Endodermal cell (in vitro differentiated cells): ENCODE measurements at regions not wholly inside any gene's neighbourhood (a gene's known extent, or its start where the extent isn't known, plus 50 kb on each side); places are given as distances from the start of the nearest gene placed in this dataset.

Experiments
- DNase-seq: peaks from one replicate; pipeline ENCODE4 v3.0.0-alpha.2; 2017
- H3K27ac ChIP-seq: 2 replicates; pipeline ENCODE4 v1.5.1; 2013; ENCODE audit warnings: mild to moderate bottlenecking, low read depth, low read length, moderate library complexity
- H3K27me3 ChIP-seq: 2 replicates; pipeline ENCODE4 v1.6.1; 2013; ENCODE audit warnings: mild to moderate bottlenecking, low read length, moderate library complexity; ENCODE audit not compliant: insufficient read depth, control insufficient read depth, poor library complexity, severe bottlenecking
- H3K36me3 ChIP-seq: 2 replicates; pipeline ENCODE4 v1.7.0; 2013; ENCODE audit warnings: mild to moderate bottlenecking, low read length, moderate library complexity; ENCODE audit not compliant: control insufficient read depth, insufficient read depth
- H3K4me1 ChIP-seq: one replicate; pipeline ENCODE4 v1.7.0; 2013; ENCODE audit warnings: low read length; ENCODE audit not compliant: control insufficient read depth, insufficient read depth
- H3K4me3 ChIP-seq: 2 replicates; pipeline ENCODE4 v1.5.1; 2013; ENCODE audit warnings: mild to moderate bottlenecking, low read length, moderate library complexity
- H3K9ac ChIP-seq: 2 replicates; pipeline ENCODE4 v1.6.1; 2013; ENCODE audit warnings: mild to moderate bottlenecking, low read length, moderate library complexity; ENCODE audit not compliant: poor library complexity, severe bottlenecking; ENCODE audit errors: extremely low read depth
- H3K9me3 ChIP-seq: 2 replicates; pipeline ENCODE4 v1.6.1; 2013; ENCODE audit warnings: mild to moderate bottlenecking, low read length, moderate library complexity; ENCODE audit not compliant: control insufficient read depth
- H3K27ac Mint-ChIP-seq: 2 replicates; pipeline ENCODE4 v1.8.0; 2020; ENCODE audit warnings: mixed read lengths
- H3K27me3 Mint-ChIP-seq: 2 replicates; pipeline ENCODE4 v1.8.0; 2021; ENCODE audit warnings: mild to moderate bottlenecking, mixed read lengths; ENCODE audit not compliant: insufficient read depth
- H3K36me3 Mint-ChIP-seq: 2 replicates; pipeline ENCODE4 v1.8.0; 2020; ENCODE audit warnings: low read depth, mixed read lengths
- H3K4me1 Mint-ChIP-seq: 2 replicates; pipeline ENCODE4 v1.8.0; 2020; ENCODE audit warnings: mixed read lengths
- H3K4me3 Mint-ChIP-seq: 2 replicates; pipeline ENCODE4 v1.8.0; 2020; ENCODE audit warnings: mild to moderate bottlenecking, moderate library complexity, mixed read lengths
- H3K9me3 Mint-ChIP-seq: 2 replicates; pipeline ENCODE4 v1.8.0; 2020; ENCODE audit warnings: mild to moderate bottlenecking, mixed read lengths
- WGBS, 2 experiments: methylation state at CpG; one replicate each; pipeline versions ENCODE4 v1.1.5 to v1.1.7; 2013; ENCODE audit warnings: missing lambda C conversion rate in 2 of 2, mixed read lengths in 1 of 2; ENCODE audit not compliant: insufficient coverage in 1 of 2, insufficient read length in 1 of 2; 5-methylcytosine and 5-hydroxymethylcytosine counted together
- TF ChIP-seq, protein P1 (sequence below): fragments of 200-600 bp; sonication (generic); conservative IDR thresholded peaks from 2 replicates; pipeline ENCODE4 v1.5.0; 2021; ENCODE audit warnings: antibody characterized with exemption, mild to moderate bottlenecking

DNA sequence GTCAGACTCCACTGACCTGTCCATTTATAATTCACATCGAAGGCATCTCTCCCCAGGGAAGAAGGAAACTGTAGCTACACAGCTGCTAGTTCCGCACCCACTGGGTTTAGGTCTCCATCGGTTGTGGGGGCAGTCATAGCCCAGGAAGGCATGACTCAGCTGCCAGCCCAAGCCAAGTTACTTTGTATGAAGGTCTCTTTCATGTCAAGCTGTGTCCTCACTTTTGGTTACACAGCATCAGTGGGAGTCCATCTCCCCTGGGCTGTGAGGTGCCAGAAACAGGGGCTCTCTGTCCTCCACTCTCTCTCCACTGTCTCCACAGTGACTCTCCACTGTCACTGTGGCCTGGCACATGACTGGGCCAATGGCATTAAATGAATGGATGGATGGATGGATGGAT lies 585.2 kb downstream of the BRD1 start:
- Histone ChIP-seq H3K9ac (no peak overlapping the region), H3K27ac (no peak overlapping the region), H3K27me3 (no peaks in the 10 kb centered on the region), H3K4me1 (no peaks in the 10 kb centered on the region), H3K9me3 (no peaks in the 10 kb centered on the region), H3K4me3 (no peak overlapping the region), H3K36me3 (no peaks in the 10 kb centered on the region)
- WGBS, 2 experiments = 87 to 92% methylated on average over 3 of the region's 3 CpGs
- DNase-seq = no peak
- Mint-ChIP-seq H3K36me3 (no peaks in the 10 kb centered on the region), H3K4me3 (no peak overlapping the region), H3K4me1 (no peaks in the 10 kb centered on the region), H3K27ac (no peak overlapping the region), H3K9me3 (no peaks in the 10 kb centered on the region), H3K27me3 (no peaks in the 10 kb centered on the region)
- TF ChIP-seq, protein P1, sequence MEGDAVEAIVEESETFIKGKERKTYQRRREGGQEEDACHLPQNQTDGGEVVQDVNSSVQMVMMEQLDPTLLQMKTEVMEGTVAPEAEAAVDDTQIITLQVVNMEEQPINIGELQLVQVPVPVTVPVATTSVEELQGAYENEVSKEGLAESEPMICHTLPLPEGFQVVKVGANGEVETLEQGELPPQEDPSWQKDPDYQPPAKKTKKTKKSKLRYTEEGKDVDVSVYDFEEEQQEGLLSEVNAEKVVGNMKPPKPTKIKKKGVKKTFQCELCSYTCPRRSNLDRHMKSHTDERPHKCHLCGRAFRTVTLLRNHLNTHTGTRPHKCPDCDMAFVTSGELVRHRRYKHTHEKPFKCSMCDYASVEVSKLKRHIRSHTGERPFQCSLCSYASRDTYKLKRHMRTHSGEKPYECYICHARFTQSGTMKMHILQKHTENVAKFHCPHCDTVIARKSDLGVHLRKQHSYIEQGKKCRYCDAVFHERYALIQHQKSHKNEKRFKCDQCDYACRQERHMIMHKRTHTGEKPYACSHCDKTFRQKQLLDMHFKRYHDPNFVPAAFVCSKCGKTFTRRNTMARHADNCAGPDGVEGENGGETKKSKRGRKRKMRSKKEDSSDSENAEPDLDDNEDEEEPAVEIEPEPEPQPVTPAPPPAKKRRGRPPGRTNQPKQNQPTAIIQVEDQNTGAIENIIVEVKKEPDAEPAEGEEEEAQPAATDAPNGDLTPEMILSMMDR = no peak

DNA sequence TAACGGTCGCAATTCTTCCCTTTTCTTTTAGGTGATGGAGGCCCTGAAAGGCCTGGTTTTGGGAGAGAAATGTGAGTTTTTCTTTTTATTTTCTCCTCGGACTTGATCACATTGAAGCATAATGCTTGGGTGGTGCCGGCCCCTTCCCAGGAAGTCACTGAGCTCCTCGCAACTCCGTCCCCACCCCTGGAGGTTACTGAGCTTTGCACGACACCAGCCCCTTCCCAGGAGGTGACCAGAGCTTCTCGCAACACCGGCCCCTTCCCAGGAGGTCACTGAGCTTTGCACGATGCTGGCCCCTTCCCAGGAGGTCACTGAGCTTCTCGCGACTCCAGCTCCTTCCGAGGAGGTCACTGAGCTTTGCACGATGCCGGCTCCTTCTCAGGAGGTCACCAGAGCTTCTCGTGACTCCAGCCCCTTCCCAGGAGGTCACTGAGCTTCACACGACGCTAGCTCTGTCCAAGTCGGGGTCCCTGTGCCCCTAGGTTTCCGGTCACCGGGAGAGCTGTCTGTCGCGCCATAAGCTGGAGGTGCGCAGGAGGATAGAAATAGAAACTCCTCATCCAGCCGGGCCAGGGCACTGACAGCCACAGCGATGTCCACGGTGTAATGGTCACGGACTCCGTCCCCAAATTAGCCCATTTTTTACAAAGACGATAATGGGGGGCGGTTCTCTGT lies 586.4 kb downstream of the BRD1 start:
- no peak overlapping the region for H3K27ac Mint-ChIP-seq
- no peaks in the 10 kb centered on the region for H3K9me3 ChIP-seq
- H3K27ac ChIP-seq = no peak overlapping the region

DNA sequence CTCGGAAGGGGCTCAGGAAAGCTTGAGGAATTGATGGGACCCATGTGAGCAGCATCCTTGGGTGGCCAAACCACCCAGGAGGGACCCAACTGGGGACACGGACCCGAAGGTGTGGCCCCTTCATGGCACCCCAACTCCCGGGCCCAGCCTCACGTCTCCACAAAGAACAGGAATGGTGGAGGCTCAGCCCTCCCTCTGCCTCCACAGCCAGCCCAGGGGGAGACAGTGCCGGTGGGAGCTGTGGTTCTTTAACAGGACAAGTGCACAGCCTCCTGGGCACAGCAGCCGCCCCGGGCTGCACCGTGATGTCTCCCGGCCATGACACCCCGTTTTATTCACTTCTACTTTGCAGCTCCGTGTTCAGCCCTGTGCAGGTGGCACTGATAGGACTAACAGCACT lies 587.2 kb downstream of the BRD1 start:
- no peak for DNase-seq
- Mint-ChIP-seq H3K4me3 (no peak overlapping the region), H3K36me3 (no peaks in the 10 kb centered on the region), H3K27ac (no peak overlapping the region), H3K27me3 (no peaks in the 10 kb centered on the region), H3K4me1 (peaks cover 11% of the 10 kb centered on the region), H3K9me3 (no peaks in the 10 kb centered on the region)
- Histone ChIP-seq H3K9me3 (no peaks in the 10 kb centered on the region), H3K27ac (no peak overlapping the region), H3K27me3 (no peaks in the 10 kb centered on the region), H3K4me1 (peaks cover 10% of the 10 kb centered on the region), H3K4me3 (no peak overlapping the region), H3K9ac (no peak overlapping the region), H3K36me3 (no peaks in the 10 kb centered on the region)
- 82 to 100% methylated on average over 1 to 12 of the region's 12 CpGs for WGBS, 2 experiments
- TF ChIP-seq, protein P1 = no peak

More for the DNA sequence above, 586.4 kb downstream of the BRD1 start:
- DNase-seq = no peak
- Histone ChIP-seq H3K9ac (no peak overlapping the region), H3K4me3 (no peak overlapping the region), H3K4me1 (peaks cover 4% of the 10 kb centered on the region), H3K36me3 (no peaks in the 10 kb centered on the region), H3K27me3 (no peaks in the 10 kb centered on the region)
- Mint-ChIP-seq H3K4me1 (peaks cover 3% of the 10 kb centered on the region), H3K27me3 (no peaks in the 10 kb centered on the region), H3K9me3 (no peaks in the 10 kb centered on the region), H3K36me3 (no peaks in the 10 kb centered on the region), H3K4me3 (no peak overlapping the region)
- TF ChIP-seq, protein P1 = no peak
- 91% methylated on average over 29 to 31 of the region's 31 CpGs for WGBS, 2 experiments
